ENCODE measurements at regions not wholly inside any gene's neighbourhood (a gene's known extent, or its start where the extent isn't known, plus 50 kb on each side); places are given as distances from the start of the nearest gene placed in this dataset.

- no peak overlapping the region for H3K4me3 ChIP-seq
- DNase-seq (ENCODE audit: low spot score): peak; percentile 54
- TF ChIP-seq, protein P1, sequence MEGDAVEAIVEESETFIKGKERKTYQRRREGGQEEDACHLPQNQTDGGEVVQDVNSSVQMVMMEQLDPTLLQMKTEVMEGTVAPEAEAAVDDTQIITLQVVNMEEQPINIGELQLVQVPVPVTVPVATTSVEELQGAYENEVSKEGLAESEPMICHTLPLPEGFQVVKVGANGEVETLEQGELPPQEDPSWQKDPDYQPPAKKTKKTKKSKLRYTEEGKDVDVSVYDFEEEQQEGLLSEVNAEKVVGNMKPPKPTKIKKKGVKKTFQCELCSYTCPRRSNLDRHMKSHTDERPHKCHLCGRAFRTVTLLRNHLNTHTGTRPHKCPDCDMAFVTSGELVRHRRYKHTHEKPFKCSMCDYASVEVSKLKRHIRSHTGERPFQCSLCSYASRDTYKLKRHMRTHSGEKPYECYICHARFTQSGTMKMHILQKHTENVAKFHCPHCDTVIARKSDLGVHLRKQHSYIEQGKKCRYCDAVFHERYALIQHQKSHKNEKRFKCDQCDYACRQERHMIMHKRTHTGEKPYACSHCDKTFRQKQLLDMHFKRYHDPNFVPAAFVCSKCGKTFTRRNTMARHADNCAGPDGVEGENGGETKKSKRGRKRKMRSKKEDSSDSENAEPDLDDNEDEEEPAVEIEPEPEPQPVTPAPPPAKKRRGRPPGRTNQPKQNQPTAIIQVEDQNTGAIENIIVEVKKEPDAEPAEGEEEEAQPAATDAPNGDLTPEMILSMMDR (IDR thresholded peaks at IDR 0.05): no peak
- H3K27ac ChIP-seq: peak overlapping the region; percentile 69 to 96
Observed at GRCh38 chr2:43076676-43077075, 149.7 kb downstream of the ZFP36L2 start.

DNA sequence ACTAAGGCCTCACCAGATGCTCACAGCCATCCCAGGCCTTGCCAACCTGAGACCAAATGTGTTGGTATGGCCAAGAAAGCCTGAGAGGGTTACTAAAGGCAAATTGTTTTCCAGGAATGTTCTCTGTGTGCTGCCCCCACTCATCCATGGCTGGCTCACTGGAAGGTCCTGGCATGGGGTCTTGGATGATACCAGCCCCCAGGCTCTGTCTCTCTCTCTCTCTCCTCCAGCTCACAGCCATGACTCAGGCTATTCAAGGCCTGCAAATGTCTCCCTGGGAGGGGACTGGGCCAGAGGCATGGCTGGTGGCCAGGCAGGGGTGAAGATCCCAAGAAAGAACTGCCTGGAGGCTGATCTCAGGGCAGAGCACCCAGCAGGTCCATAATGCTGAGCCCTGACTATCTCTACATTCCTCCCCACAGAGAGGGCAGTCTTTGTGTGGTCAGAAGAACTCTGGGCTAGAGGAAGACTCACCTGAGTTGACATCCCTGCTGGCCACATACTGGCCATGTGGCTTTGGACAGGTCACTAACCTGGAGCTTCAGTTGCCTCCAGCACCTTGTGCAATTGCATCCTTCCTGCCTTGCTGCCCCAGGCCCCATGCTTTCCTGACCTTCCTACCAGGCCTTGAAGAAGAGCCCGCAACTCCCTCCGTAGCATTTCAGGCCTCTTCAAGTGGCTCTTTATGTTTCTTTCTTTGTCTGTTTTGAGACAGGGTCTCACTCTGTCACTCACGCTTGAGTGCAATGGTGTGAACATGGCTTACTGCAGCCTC is 150.4 kb downstream of the ZFP36L2 start:
- Histone ChIP-seq H3K27ac (peak overlapping the region; percentile 69 to 96), H3K4me3 (no peak overlapping the region)
- TF ChIP-seq, protein P1 (IDR thresholded peaks at IDR 0.05): no peak
- DNase-seq (ENCODE audit: low spot score): peak; percentile 88

DNA sequence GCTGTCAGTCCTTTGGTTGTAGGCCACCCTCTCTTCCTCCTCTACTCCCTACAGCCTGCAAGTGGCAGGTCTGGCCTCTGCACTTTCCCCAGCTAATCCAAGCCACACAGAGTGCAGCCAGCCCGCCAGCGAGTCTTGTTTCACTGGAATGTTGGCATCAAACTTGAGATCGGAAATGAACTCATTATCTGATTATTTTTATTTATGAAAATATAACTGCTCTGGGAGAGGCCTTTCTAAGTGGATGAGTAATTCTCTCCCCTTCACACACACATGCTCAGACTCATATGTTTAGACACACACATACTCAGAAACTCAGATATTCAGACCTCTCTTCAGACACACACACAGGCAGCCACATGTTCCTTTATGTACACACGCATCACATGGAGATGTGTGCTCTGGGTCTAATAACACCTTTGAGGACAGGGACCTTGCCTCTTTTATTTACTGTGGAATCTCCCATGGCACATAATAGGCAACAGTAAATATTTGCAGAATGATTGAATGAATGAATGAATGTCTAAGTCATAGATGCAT is 151.3 kb downstream of the ZFP36L2 start:
- Histone ChIP-seq H3K27ac (peak overlapping the region; percentile 80 to 96), H3K4me3 (no peak overlapping the region)
- TF ChIP-seq, protein P1 (IDR thresholded peaks at IDR 0.05): no peak
- DNase-seq (ENCODE audit: low spot score): peak; percentile 93

GRCh38 chr2:43074592-43075053 is 151.8 kb downstream of the ZFP36L2 start:
- no peak overlapping the region for H3K4me3 ChIP-seq
- no peak for DNase-seq (ENCODE audit: low spot score)
- TF ChIP-seq, protein P1 (IDR thresholded peaks at IDR 0.05): no peak
- peak overlapping the region; percentile 80 to 96 for H3K27ac ChIP-seq

GRCh38 chr2:43074052-43074451 is 152.4 kb downstream of the ZFP36L2 start:
- DNase-seq (ENCODE audit: low spot score): no peak
- Histone ChIP-seq H3K27ac (peak overlapping the region; percentile 80 to 96), H3K4me3 (no peak overlapping the region)
- TF ChIP-seq, protein P1 (IDR thresholded peaks at IDR 0.05): no peak

- Histone ChIP-seq H3K4me3 (no peak overlapping the region), H3K27ac (peak overlapping the region; percentile 80 to 96)
- DNase-seq (ENCODE audit: low spot score): no peak
- TF ChIP-seq, protein P1 (IDR thresholded peaks at IDR 0.05): no peak
Observed at GRCh38 chr2:43073401-43073825, 153.0 kb downstream of the ZFP36L2 start.

All from coronary artery (tissue), 2 donors.